ENCODE measurements at regions not wholly inside any gene's neighbourhood (a gene's known extent, or its start where the extent isn't known, plus 50 kb on each side); places are given as distances from the start of the nearest gene placed in this dataset.

DNA sequence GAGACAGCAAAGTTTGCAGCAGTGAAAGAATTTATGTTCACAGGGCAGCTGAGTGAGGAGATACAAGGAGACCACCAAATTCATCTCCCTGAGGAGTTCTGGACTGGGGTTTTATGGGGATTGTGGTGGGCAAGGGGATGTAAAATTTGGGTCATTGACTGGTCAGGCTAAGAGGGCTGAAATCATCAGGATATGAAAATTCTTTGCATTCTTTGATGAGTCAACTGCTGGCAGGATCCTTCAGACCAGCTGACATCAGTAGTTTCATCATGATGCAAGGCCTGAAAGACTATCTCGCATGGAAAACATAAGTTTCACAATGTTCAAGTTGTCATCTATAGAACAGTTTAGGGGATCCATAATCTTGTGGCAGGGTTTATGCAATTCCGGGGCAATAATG, 869.5 kb upstream of the PCDH9 start:
- Histone ChIP-seq H2BK120ac (ENCODE audit: low read depth, low read length) (no peak overlapping the region), H3K4me1 (ENCODE audit: control insufficient read depth in 2 of 2, insufficient read depth in 1 of 2, low read depth in 1 of 2, low read length in 2 of 2) (no peaks in the 10 kb centered on the region), H2AK5ac (ENCODE audit: low read depth, low read length) (no peak overlapping the region), H3K9ac (ENCODE audit: low read depth, low read length, poor library complexity) (no peak overlapping the region), H3K27ac (replicated peaks; ENCODE audit: low read length) (no peak overlapping the region), H3K36me3 (replicated peaks in 1 of 2; ENCODE audit: control insufficient read depth in 2 of 2, insufficient read depth in 2 of 2, low read length in 2 of 2) (no peaks in the 10 kb centered on the region), H4K8ac (ENCODE audit: low read depth, low read length) (no peak overlapping the region), H3K4ac (ENCODE audit: low read length) (no peak overlapping the region), H3K27me3 (ENCODE audit: control insufficient read depth in 3 of 3, insufficient read depth in 3 of 3, low read depth in 1 of 3, low read length in 3 of 3) (no peaks in the 10 kb centered on the region), H3K18ac (ENCODE audit: low read length) (no peak overlapping the region), H4K91ac (ENCODE audit: low read depth, low read length, poor library complexity) (no peak overlapping the region), H3K4me3 (ENCODE audit: low read length in 2 of 2) (no peak overlapping the region), H2BK15ac (ENCODE audit: low read length) (no peak overlapping the region), H3K14ac (ENCODE audit: low read length) (no peak overlapping the region), H2BK12ac (ENCODE audit: low read length) (no peak overlapping the region), H3K9me3 (replicated peaks in 1 of 2; ENCODE audit: control insufficient read depth in 2 of 2, insufficient read depth in 1 of 2, low read depth in 1 of 2, low read length in 2 of 2) (no peaks in the 10 kb centered on the region), H3K23ac (ENCODE audit: low read depth, low read length, poor library complexity) (no peak overlapping the region), H3K79me1 (ENCODE audit: low read depth, low read length) (no peaks in the 10 kb centered on the region), H2BK5ac (ENCODE audit: low read length) (no peak overlapping the region), H2AFZ (ENCODE audit: low read length) (peak overlapping the region; percentile 41), H3K4me2 (ENCODE audit: insufficient read depth, low read length, poor library complexity, severe bottlenecking) (no peak overlapping the region)
- no CpG with 5 or more reads among the region's 2 CpGs for WGBS, 2 donors (ENCODE audit: extremely low coverage in 2 of 2, insufficient read length in 2 of 2, insufficient replicate concordance in 1 of 2)
- no peak for DNase-seq (ENCODE audit: low spot score)

DNA sequence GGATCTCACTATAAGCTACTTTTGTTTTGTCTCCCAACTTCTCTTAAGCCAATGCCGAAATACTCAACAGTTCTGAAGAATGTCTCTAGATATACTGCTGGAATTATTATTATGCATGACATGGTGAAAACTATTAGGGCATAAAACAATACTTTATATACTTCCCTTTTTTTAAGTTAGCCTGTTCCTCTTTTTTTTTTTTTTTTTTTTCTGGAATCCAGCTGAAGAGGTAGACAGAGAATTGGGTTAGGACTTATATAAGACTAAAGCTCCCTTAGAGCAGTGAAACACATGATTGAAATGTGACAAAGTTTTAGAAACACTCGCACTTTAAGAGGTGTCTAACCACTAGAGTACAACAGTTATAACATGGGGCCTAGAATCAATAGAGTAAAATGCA, 850.9 kb upstream of the PCDH9 start:
- no peak for DNase-seq (ENCODE audit: low spot score)
- H3K27ac ChIP-seq (replicated peaks; ENCODE audit: low read length), result no peak overlapping the region
- H3K9me3 ChIP-seq (replicated peaks in 1 of 2; ENCODE audit: control insufficient read depth in 2 of 2, insufficient read depth in 1 of 2, low read depth in 1 of 2, low read length in 2 of 2), result no peaks in the 10 kb centered on the region
- no peak overlapping the region for H3K18ac ChIP-seq (ENCODE audit: low read length)
- H3K79me1 ChIP-seq (ENCODE audit: low read depth, low read length), result peaks cover under 1% of the 10 kb centered on the region
- no peak overlapping the region for H3K9ac ChIP-seq (ENCODE audit: low read depth, low read length, poor library complexity)
- H4K91ac ChIP-seq (ENCODE audit: low read depth, low read length, poor library complexity), result no peak overlapping the region
- H3K36me3 ChIP-seq (replicated peaks in 1 of 2; ENCODE audit: control insufficient read depth in 2 of 2, insufficient read depth in 2 of 2, low read length in 2 of 2), result no peaks in the 10 kb centered on the region
- H2BK120ac ChIP-seq (ENCODE audit: low read depth, low read length), result no peak overlapping the region
- no peaks in the 10 kb centered on the region for H3K27me3 ChIP-seq (ENCODE audit: control insufficient read depth in 3 of 3, insufficient read depth in 3 of 3, low read depth in 1 of 3, low read length in 3 of 3)
- H2AK5ac ChIP-seq (ENCODE audit: low read depth, low read length), result no peak overlapping the region
- WGBS, 2 donors (ENCODE audit: extremely low coverage in 2 of 2, insufficient read length in 2 of 2, insufficient replicate concordance in 1 of 2), result no CpG with 5 or more reads among the region's 2 CpGs
- no peak overlapping the region for H4K8ac ChIP-seq (ENCODE audit: low read depth, low read length)
- H2AFZ ChIP-seq (ENCODE audit: low read length), result no peak overlapping the region
- no peak overlapping the region for H3K14ac ChIP-seq (ENCODE audit: low read length)
- H3K4me2 ChIP-seq (ENCODE audit: insufficient read depth, low read length, poor library complexity, severe bottlenecking), result no peak overlapping the region
- H3K4me1 ChIP-seq (ENCODE audit: control insufficient read depth in 2 of 2, insufficient read depth in 1 of 2, low read depth in 1 of 2, low read length in 2 of 2), result no peaks in the 10 kb centered on the region
- H2BK15ac ChIP-seq (ENCODE audit: low read length), result no peak overlapping the region
- no peak overlapping the region for H3K23ac ChIP-seq (ENCODE audit: low read depth, low read length, poor library complexity)
- H3K4me3 ChIP-seq (ENCODE audit: low read length in 2 of 2), result no peak overlapping the region
- no peak overlapping the region for H3K4ac ChIP-seq (ENCODE audit: low read length)
- H2BK12ac ChIP-seq (ENCODE audit: low read length), result no peak overlapping the region
- no peak overlapping the region for H2BK5ac ChIP-seq (ENCODE audit: low read length)

DNA sequence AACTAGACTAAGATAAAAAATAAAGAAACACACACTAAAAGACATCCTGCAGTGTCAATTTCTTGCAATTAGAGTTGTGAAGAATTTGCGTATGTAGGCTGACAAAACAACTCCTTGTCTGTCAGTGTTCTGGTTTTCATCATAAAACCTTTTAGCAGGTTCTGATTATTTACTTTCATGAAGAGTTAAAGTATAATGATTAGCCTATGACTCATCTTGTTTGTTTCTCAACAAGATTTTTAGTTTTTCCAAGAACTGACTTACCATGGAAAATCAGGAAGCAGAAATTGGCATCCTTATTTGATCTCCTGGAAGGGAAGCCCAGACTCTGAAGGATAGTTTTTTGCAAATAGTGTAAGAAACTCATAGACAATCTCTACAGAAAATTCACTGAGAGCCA, 848.7 kb upstream of the PCDH9 start:
- Histone ChIP-seq H3K79me1 (ENCODE audit: low read depth, low read length) (peaks cover 2% of the 10 kb centered on the region), H4K91ac (ENCODE audit: low read depth, low read length, poor library complexity) (no peak overlapping the region), H3K4me2 (ENCODE audit: insufficient read depth, low read length, poor library complexity, severe bottlenecking) (no peak overlapping the region), H2BK15ac (ENCODE audit: low read length) (no peak overlapping the region), H2AK5ac (ENCODE audit: low read depth, low read length) (no peak overlapping the region), H2AFZ (ENCODE audit: low read length) (no peak overlapping the region), H3K9ac (ENCODE audit: low read depth, low read length, poor library complexity) (no peak overlapping the region), H3K4ac (ENCODE audit: low read length) (no peak overlapping the region), H3K36me3 (replicated peaks in 1 of 2; ENCODE audit: control insufficient read depth in 2 of 2, insufficient read depth in 2 of 2, low read length in 2 of 2) (no peaks in the 10 kb centered on the region), H3K18ac (ENCODE audit: low read length) (no peak overlapping the region), H3K9me3 (replicated peaks in 1 of 2; ENCODE audit: control insufficient read depth in 2 of 2, insufficient read depth in 1 of 2, low read depth in 1 of 2, low read length in 2 of 2) (peaks cover 0 to 2% of the 10 kb centered on the region in 2 donors), H3K14ac (ENCODE audit: low read length) (no peak overlapping the region), H2BK5ac (ENCODE audit: low read length) (no peak overlapping the region), H4K8ac (ENCODE audit: low read depth, low read length) (no peak overlapping the region), H3K4me3 (ENCODE audit: low read length in 2 of 2) (no peak overlapping the region), H3K27ac (replicated peaks; ENCODE audit: low read length) (no peak overlapping the region), H3K4me1 (ENCODE audit: control insufficient read depth in 2 of 2, insufficient read depth in 1 of 2, low read depth in 1 of 2, low read length in 2 of 2) (no peaks in the 10 kb centered on the region), H2BK120ac (ENCODE audit: low read depth, low read length) (no peak overlapping the region), H3K27me3 (ENCODE audit: control insufficient read depth in 3 of 3, insufficient read depth in 3 of 3, low read depth in 1 of 3, low read length in 3 of 3) (no peaks in the 10 kb centered on the region), H2BK12ac (ENCODE audit: low read length) (no peak overlapping the region), H3K23ac (ENCODE audit: low read depth, low read length, poor library complexity) (no peak overlapping the region)
- DNase-seq (ENCODE audit: low spot score), result no peak
- no CpG with 5 or more reads among the region's 1 CpG for WGBS, 2 donors (ENCODE audit: extremely low coverage in 2 of 2, insufficient read length in 2 of 2, insufficient replicate concordance in 1 of 2)

DNA sequence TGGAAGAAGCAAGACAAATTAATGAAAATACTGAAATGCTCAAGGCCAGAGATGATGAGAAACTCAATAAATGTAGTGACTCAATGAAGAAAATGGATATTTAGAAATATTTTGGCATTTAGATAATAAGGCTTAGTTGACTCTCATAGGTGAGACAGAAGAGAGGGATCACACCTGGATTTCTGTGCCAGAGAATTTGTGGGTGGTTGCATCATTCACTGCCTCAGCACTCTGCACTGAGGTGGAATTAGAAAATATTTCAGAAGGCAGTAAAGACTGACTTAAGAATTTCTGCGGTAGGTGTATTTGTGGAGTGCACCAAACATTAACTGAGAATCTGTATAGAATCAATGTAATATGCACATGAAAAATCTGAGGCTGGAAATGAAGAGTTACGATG, 848.3 kb upstream of the PCDH9 start:
- Histone ChIP-seq H4K8ac (ENCODE audit: low read depth, low read length) (no peak overlapping the region), H2BK12ac (ENCODE audit: low read length) (no peak overlapping the region), H4K91ac (ENCODE audit: low read depth, low read length, poor library complexity) (no peak overlapping the region), H3K27me3 (ENCODE audit: control insufficient read depth in 3 of 3, insufficient read depth in 3 of 3, low read depth in 1 of 3, low read length in 3 of 3) (no peaks in the 10 kb centered on the region), H3K4me3 (ENCODE audit: low read length in 2 of 2) (no peak overlapping the region), H3K4ac (ENCODE audit: low read length) (no peak overlapping the region), H2BK15ac (ENCODE audit: low read length) (no peak overlapping the region), H3K79me1 (ENCODE audit: low read depth, low read length) (peaks cover 2% of the 10 kb centered on the region), H3K18ac (ENCODE audit: low read length) (no peak overlapping the region), H2AK5ac (ENCODE audit: low read depth, low read length) (no peak overlapping the region), H3K4me2 (ENCODE audit: insufficient read depth, low read length, poor library complexity, severe bottlenecking) (no peak overlapping the region), H3K4me1 (ENCODE audit: control insufficient read depth in 2 of 2, insufficient read depth in 1 of 2, low read depth in 1 of 2, low read length in 2 of 2) (no peaks in the 10 kb centered on the region), H2AFZ (ENCODE audit: low read length) (no peak overlapping the region), H2BK5ac (ENCODE audit: low read length) (no peak overlapping the region), H3K9ac (ENCODE audit: low read depth, low read length, poor library complexity) (no peak overlapping the region), H3K23ac (ENCODE audit: low read depth, low read length, poor library complexity) (no peak overlapping the region), H3K27ac (replicated peaks; ENCODE audit: low read length) (no peak overlapping the region), H3K9me3 (replicated peaks in 1 of 2; ENCODE audit: control insufficient read depth in 2 of 2, insufficient read depth in 1 of 2, low read depth in 1 of 2, low read length in 2 of 2) (peaks cover 0 to 2% of the 10 kb centered on the region in 2 donors), H3K36me3 (replicated peaks in 1 of 2; ENCODE audit: control insufficient read depth in 2 of 2, insufficient read depth in 2 of 2, low read length in 2 of 2) (no peaks in the 10 kb centered on the region), H2BK120ac (ENCODE audit: low read depth, low read length) (no peak overlapping the region), H3K14ac (ENCODE audit: low read length) (no peak overlapping the region)
- no peak for DNase-seq (ENCODE audit: low spot score)
- WGBS, 2 donors (ENCODE audit: extremely low coverage in 2 of 2, insufficient read length in 2 of 2, insufficient replicate concordance in 1 of 2), result no CpG with 5 or more reads among the region's 2 CpGs
